ENCODE measurements at regions not wholly inside any gene's neighbourhood (a gene's known extent, or its start where the extent isn't known, plus 50 kb on each side); places are given as distances from the start of the nearest gene placed in this dataset.

- TF ChIP-seq CTCF (IDR thresholded peaks at IDR 0.05; ENCODE audit: insufficient read depth, low read length, poor library complexity, severe bottlenecking): no peak
- Histone ChIP-seq H3K36me3 (ENCODE audit: control insufficient read depth, insufficient read depth, low read length) (no peaks in the 10 kb centered on the region), H3K4me3 (replicated peaks; ENCODE audit: low read depth, low read length) (no peak overlapping the region), H3K27me3 (replicated peaks; ENCODE audit: control insufficient read depth, insufficient read depth, low read length) (no peaks in the 10 kb centered on the region)
- DNase-seq (ENCODE audit: extremely low read depth, insufficient read length): no peak
Observed at GRCh38 chr15:26323566-26323965, 449.3 kb downstream of the GABRB3 start.

- TF ChIP-seq CTCF (IDR thresholded peaks at IDR 0.05; ENCODE audit: insufficient read depth, low read length, poor library complexity, severe bottlenecking): no peak
- H3K27me3 ChIP-seq (replicated peaks; ENCODE audit: control insufficient read depth, insufficient read depth, low read length): no peaks in the 10 kb centered on the region
- no peak overlapping the region for H3K4me3 ChIP-seq (replicated peaks; ENCODE audit: low read depth, low read length)
- DNase-seq (ENCODE audit: extremely low read depth, insufficient read length): no peak
- no peaks in the 10 kb centered on the region for H3K36me3 ChIP-seq (ENCODE audit: control insufficient read depth, insufficient read depth, low read length)
Observed at GRCh38 chr15:26318689-26319088, 454.2 kb downstream of the GABRB3 start.

GRCh38 chr15:26314577-26314976 lies 451.4 kb upstream of the ATP10A start:
- Histone ChIP-seq H3K27me3 (replicated peaks; ENCODE audit: control insufficient read depth, insufficient read depth, low read length) (no peaks in the 10 kb centered on the region), H3K36me3 (ENCODE audit: control insufficient read depth, insufficient read depth, low read length) (no peaks in the 10 kb centered on the region), H3K4me3 (replicated peaks; ENCODE audit: low read depth, low read length) (no peak overlapping the region)
- no peak for DNase-seq (ENCODE audit: extremely low read depth, insufficient read length)
- no peak for TF ChIP-seq CTCF (IDR thresholded peaks at IDR 0.05; ENCODE audit: insufficient read depth, low read length, poor library complexity, severe bottlenecking)

- no peaks in the 10 kb centered on the region for H3K36me3 ChIP-seq (ENCODE audit: control insufficient read depth, insufficient read depth, low read length)
- DNase-seq (ENCODE audit: extremely low read depth, insufficient read length): no peak
- no peak for TF ChIP-seq CTCF (IDR thresholded peaks at IDR 0.05; ENCODE audit: insufficient read depth, low read length, poor library complexity, severe bottlenecking)
- H3K4me3 ChIP-seq (replicated peaks; ENCODE audit: low read depth, low read length): no peak overlapping the region
- H3K27me3 ChIP-seq (replicated peaks; ENCODE audit: control insufficient read depth, insufficient read depth, low read length): no peaks in the 10 kb centered on the region
Observed at GRCh38 chr15:26311710-26312236, 448.6 kb upstream of the ATP10A start.

- no peaks in the 10 kb centered on the region for H3K36me3 ChIP-seq (ENCODE audit: control insufficient read depth, insufficient read depth, low read length)
Observed at GRCh38 chr15:26298659-26299170, 435.6 kb upstream of the ATP10A start.

More at GRCh38 chr15:26298659-26299170, 435.6 kb upstream of the ATP10A start:
- Histone ChIP-seq H3K27me3 (replicated peaks; ENCODE audit: control insufficient read depth, insufficient read depth, low read length) (no peaks in the 10 kb centered on the region), H3K4me3 (replicated peaks; ENCODE audit: low read depth, low read length) (no peak overlapping the region)
- TF ChIP-seq CTCF (IDR thresholded peaks at IDR 0.05; ENCODE audit: insufficient read depth, low read length, poor library complexity, severe bottlenecking): no peak
- no peak for DNase-seq (ENCODE audit: extremely low read depth, insufficient read length)
